Activated naive CD4-positive, alpha-beta T cell treated with anti-CD3 and anti-CD28 coated beads, Interleukin-2, amount 50 U/mL, for 24 hours (primary cell): ENCODE measurements at regions not wholly inside any gene's neighbourhood (a gene's known extent, or its start where the extent isn't known, plus 50 kb on each side); places are given as distances from the start of the nearest gene placed in this dataset.
A peak's percentile ranks its signal among the peaks of the same experiment; 100 is the strongest.
"Not testable (repeated sequence)": the region's sequence is repeated elsewhere in the genome, so short reads cannot be mapped to it uniquely, and the experiment has no call there.

Experiments used
- H3K27ac Mint-ChIP-seq: one replicate; pipeline ENCODE4 v1.8.0; 2021; ENCODE audit warnings: mild to moderate bottlenecking, mixed read lengths
- H3K27me3 Mint-ChIP-seq: one replicate; pipeline ENCODE4 v1.8.0; 2021; ENCODE audit warnings: mixed read lengths
- H3K36me3 Mint-ChIP-seq: one replicate; pipeline ENCODE4 v1.8.0; 2021; ENCODE audit warnings: mixed read lengths
- H3K4me1 Mint-ChIP-seq: one replicate; pipeline ENCODE4 v1.8.0; 2021; ENCODE audit warnings: mixed read lengths
- H3K4me3 Mint-ChIP-seq: one replicate; pipeline ENCODE4 v1.8.0; 2021; ENCODE audit warnings: mild to moderate bottlenecking, mixed read lengths
- H3K9me3 Mint-ChIP-seq: one replicate; pipeline ENCODE4 v1.8.0; 2021; ENCODE audit warnings: mixed read lengths

GRCh38 chr5:1644393-1644809, 120.6 kb upstream of the LPCAT1 start:
- Mint-ChIP-seq H3K4me1 (peaks cover 14% of the 10 kb centered on the region), H3K27me3 (peaks cover 20% of the 10 kb centered on the region)
- not testable (repeated sequence) for H3K4me3 Mint-ChIP-seq, H3K36me3 Mint-ChIP-seq, H3K9me3 Mint-ChIP-seq, H3K27ac Mint-ChIP-seq

GRCh38 chr5:1643651-1644392, 120.1 kb upstream of the LPCAT1 start:
- no peak overlapping the region for H3K27ac Mint-ChIP-seq
- peaks cover 14% of the 10 kb centered on the region for H3K4me1 Mint-ChIP-seq
- no peaks in the 10 kb centered on the region for H3K9me3 Mint-ChIP-seq
- H3K27me3 Mint-ChIP-seq, result peaks cover 20% of the 10 kb centered on the region
- no peaks in the 10 kb centered on the region for H3K36me3 Mint-ChIP-seq
- H3K4me3 Mint-ChIP-seq, result peak overlapping the region; percentile 23

DNA sequence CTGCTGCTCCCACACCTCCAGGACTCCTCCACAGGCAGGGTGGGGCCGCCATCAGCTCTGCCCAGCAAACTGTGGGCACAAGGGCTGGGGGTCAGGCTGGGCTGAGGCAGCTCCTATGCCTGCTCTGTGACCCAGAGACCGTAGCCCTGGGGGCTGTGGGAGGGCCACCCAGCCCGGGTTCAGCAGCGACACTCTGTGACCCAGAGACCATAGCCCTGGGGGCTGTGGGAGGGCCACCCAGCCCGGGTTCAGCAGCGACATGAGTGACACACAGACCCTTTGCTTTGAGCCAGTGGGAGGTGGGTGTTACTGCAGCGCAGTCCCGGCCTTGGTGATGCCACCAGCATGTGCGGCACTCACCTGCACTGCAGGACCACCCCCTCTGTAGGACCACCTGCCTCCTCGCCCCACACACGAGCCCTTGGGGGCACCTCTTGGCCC, 118.9 kb upstream of the LPCAT1 start:
- Mint-ChIP-seq H3K9me3 (no peaks in the 10 kb centered on the region), H3K4me1 (peaks cover 14% of the 10 kb centered on the region), H3K27me3 (peaks cover 20% of the 10 kb centered on the region), H3K4me3 (no peak overlapping the region), H3K36me3 (no peaks in the 10 kb centered on the region), H3K27ac (no peak overlapping the region)

- H3K9me3 Mint-ChIP-seq, result no peaks in the 10 kb centered on the region
- no peaks in the 10 kb centered on the region for H3K36me3 Mint-ChIP-seq
- H3K4me3 Mint-ChIP-seq, result no peak overlapping the region
- H3K4me1 Mint-ChIP-seq, result peaks cover 14% of the 10 kb centered on the region
- H3K27ac Mint-ChIP-seq, result no peak overlapping the region
- peaks cover 20% of the 10 kb centered on the region for H3K27me3 Mint-ChIP-seq
These were observed 118.5 kb upstream of the LPCAT1 start for GRCh38 chr5:1642221-1642620.

- Mint-ChIP-seq H3K4me1 (peaks cover 14% of the 10 kb centered on the region), H3K36me3 (no peaks in the 10 kb centered on the region), H3K27me3 (peaks cover 20% of the 10 kb centered on the region), H3K27ac (no peak overlapping the region), H3K4me3 (no peak overlapping the region), H3K9me3 (no peaks in the 10 kb centered on the region)
These were observed 117.9 kb upstream of the LPCAT1 start for GRCh38 chr5:1641560-1642166.

DNA sequence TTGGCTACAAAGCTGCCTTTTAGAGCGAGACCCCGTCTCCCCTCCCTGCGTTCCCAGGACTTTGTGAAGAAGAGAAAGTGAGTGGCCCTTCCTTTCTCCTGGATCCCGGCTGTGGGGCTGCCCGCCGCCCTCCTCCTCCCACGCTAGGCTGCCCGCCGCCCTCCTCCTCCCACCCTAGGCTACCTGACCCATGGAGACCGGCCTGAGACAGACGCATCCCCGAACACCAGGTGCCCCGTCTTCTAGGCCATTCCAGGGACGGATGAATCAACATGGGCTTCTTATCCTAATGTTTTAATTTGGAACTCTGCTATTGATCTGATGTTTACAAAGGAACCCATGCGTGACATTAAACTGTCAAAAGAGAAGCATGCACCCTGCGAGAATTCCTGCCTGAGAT, 117.3 kb upstream of the LPCAT1 start:
- peaks cover 14% of the 10 kb centered on the region for H3K4me1 Mint-ChIP-seq
- H3K9me3 Mint-ChIP-seq, result no peaks in the 10 kb centered on the region
- H3K36me3 Mint-ChIP-seq, result no peaks in the 10 kb centered on the region
- H3K27ac Mint-ChIP-seq, result no peak overlapping the region
- peaks cover 20% of the 10 kb centered on the region for H3K27me3 Mint-ChIP-seq
- H3K4me3 Mint-ChIP-seq, result no peak overlapping the region

DNA sequence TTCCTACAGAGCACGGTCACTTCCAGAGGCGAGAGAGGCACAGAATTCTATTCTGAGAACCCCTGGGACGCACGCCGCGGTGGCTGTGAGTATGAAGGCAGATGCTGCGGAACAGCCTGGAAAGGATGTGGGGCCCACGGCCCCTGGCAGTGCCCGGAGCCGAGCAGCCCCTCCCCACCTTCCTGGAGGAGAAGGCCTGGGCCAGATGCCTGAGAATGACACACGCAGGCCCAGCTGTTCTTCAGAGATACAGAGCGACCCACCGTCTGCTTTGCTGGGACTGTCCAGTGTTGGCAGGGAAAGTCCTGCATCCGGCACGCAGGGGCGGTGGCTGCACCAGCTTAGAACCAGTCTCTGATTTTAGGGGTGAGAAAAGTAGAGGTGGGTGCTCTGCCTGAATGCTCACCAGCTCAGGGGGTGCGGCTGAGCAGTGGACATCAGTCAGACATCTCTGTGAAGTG, 116.7 kb upstream of the LPCAT1 start:
- Mint-ChIP-seq H3K27me3 (peaks cover 16% of the 10 kb centered on the region), H3K9me3 (no peaks in the 10 kb centered on the region), H3K4me1 (peaks cover 15% of the 10 kb centered on the region), H3K27ac (no peak overlapping the region), H3K36me3 (no peaks in the 10 kb centered on the region), H3K4me3 (no peak overlapping the region)

GRCh38 chr5:1639757-1640156, 116.0 kb upstream of the LPCAT1 start:
- no peak overlapping the region for H3K27ac Mint-ChIP-seq
- H3K9me3 Mint-ChIP-seq, result no peaks in the 10 kb centered on the region
- no peak overlapping the region for H3K4me3 Mint-ChIP-seq

DNA sequence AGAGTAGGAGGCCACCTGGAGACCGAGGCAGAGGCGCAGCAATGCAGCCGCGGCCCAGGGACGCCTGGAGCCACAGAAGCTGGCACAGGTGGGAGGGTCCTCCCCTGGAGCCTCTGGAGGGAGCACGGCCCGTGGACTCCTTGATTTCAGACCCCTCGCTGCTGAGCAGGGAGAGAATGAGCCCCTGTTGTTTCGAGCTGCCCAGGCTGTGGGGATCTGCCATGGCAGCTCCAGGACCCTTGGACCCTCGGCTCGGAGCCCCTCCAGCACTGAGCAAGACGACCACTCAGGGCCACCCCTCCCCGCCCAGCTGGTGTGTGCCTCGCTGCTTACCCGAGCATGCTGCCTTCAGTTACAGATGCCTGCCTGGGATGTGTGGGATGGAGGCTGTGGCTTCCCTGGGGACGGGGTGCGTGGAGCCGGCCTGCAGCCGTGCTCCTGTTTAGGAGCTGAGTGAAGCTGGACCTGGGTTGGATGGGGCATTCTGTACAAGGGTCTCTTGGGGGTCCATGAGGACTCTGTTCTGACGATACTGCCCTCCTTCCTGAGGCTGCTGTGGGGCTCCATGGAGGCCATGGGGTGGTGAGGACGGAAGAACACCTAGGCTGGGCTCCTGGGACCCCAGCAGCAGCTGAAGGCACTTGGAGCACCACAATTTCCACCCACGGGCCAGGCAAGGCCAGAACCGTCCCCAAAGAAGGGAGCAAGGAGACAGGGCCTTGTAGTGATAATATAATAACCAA, 115.1 kb upstream of the LPCAT1 start:
- Mint-ChIP-seq H3K9me3 (no peaks in the 10 kb centered on the region), H3K4me1 (peaks cover 20% of the 10 kb centered on the region), H3K27ac (no peak overlapping the region), H3K36me3 (no peaks in the 10 kb centered on the region), H3K27me3 (peaks cover 9% of the 10 kb centered on the region), H3K4me3 (no peak overlapping the region)

More at GRCh38 chr5:1639757-1640156, 116.0 kb upstream of the LPCAT1 start:
- Mint-ChIP-seq H3K27me3 (peaks cover 12% of the 10 kb centered on the region), H3K36me3 (no peaks in the 10 kb centered on the region), H3K4me1 (peaks cover 20% of the 10 kb centered on the region)

GRCh38 chr5:1637639-1638481, 114.1 kb upstream of the LPCAT1 start:
- Mint-ChIP-seq H3K27me3 (peaks cover 5% of the 10 kb centered on the region), H3K27ac (no peak overlapping the region), H3K4me1 (peaks cover 24% of the 10 kb centered on the region), H3K4me3 (no peak overlapping the region), H3K36me3 (no peaks in the 10 kb centered on the region), H3K9me3 (no peaks in the 10 kb centered on the region)

GRCh38 chr5:1636981-1637638, 113.3 kb upstream of the LPCAT1 start:
- H3K9me3 Mint-ChIP-seq, result no peaks in the 10 kb centered on the region
- no peak overlapping the region for H3K4me3 Mint-ChIP-seq
- H3K36me3 Mint-ChIP-seq, result no peaks in the 10 kb centered on the region
- no peak overlapping the region for H3K27ac Mint-ChIP-seq
- H3K27me3 Mint-ChIP-seq, result peaks cover 4% of the 10 kb centered on the region
- H3K4me1 Mint-ChIP-seq, result peaks cover 31% of the 10 kb centered on the region

GRCh38 chr5:1636208-1636770, 112.5 kb upstream of the LPCAT1 start:
- peaks cover 32% of the 10 kb centered on the region for H3K4me1 Mint-ChIP-seq
- not testable (repeated sequence) for H3K4me3 Mint-ChIP-seq

DNA sequence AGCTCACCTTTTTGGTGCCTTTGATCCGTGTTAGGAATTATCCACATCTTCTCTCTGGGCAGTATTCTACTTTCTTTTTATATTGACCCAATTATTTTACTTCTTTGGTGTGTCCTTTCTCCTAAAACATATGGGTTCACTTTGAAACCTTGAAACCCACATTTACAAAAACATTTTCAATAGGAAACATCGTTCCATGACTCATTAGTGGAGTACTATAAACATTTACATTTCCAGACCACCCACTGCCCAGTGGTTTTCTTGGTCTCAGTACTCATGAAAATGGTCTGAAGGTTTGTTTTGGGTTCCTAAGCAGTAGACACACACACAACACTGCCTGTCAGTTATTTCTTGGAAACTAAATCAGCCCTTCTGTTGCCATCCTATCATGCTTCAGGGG, 111.7 kb upstream of the LPCAT1 start:
- Mint-ChIP-seq H3K4me1 (peaks cover 38% of the 10 kb centered on the region), H3K27ac (peak overlapping the region; percentile 90), H3K4me3 (peak overlapping the region; percentile 75)
- not testable (repeated sequence) for H3K9me3 Mint-ChIP-seq, H3K27me3 Mint-ChIP-seq, H3K36me3 Mint-ChIP-seq

More at GRCh38 chr5:1636208-1636770, 112.5 kb upstream of the LPCAT1 start:
- H3K27me3 Mint-ChIP-seq, H3K36me3 Mint-ChIP-seq, H3K27ac Mint-ChIP-seq, H3K9me3 Mint-ChIP-seq: not testable (repeated sequence)

DNA sequence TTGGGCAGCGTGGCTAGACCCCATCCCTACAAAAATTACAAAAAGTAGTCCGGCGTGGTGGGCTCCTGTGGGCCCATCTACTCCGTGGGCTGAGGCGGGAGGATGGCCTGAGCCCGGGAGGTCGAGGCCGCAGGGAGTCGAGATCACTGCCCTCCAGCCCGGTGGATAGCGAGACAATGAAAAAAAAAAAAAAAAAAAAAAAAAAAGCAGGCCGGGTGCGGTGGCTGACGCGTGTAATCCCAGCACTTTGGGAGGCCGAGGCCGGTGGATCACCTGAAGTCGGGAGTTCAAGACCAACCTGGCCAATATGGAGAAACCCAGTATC, 110.5 kb upstream of the LPCAT1 start:
- Mint-ChIP-seq H3K4me1 (peaks cover 44% of the 10 kb centered on the region), H3K4me3 (peak overlapping the region; percentile 93), H3K36me3 (no peaks in the 10 kb centered on the region), H3K9me3 (no peaks in the 10 kb centered on the region), H3K27ac (peak overlapping the region; percentile 91), H3K27me3 (no peaks in the 10 kb centered on the region)
